NOMO-1 treated with DMSO at 0.1 percent for 48 hours (cell line): ENCODE measurements at regions not wholly inside any gene's neighbourhood (a gene's known extent, or its start where the extent isn't known, plus 50 kb on each side); places are given as distances from the start of the nearest gene placed in this dataset.

ENCODE experiments used
- DNase-seq: peaks from one replicate; lab custom pipeline; 2025; ENCODE audit not compliant: unreplicated experiment; lab: John Stamatoyannopoulos, UW

- no peak for DNase-seq
Measured at GRCh38 chr6:26305641-26305969, 59.4 kb upstream of the BTN3A2 start.

DNA sequence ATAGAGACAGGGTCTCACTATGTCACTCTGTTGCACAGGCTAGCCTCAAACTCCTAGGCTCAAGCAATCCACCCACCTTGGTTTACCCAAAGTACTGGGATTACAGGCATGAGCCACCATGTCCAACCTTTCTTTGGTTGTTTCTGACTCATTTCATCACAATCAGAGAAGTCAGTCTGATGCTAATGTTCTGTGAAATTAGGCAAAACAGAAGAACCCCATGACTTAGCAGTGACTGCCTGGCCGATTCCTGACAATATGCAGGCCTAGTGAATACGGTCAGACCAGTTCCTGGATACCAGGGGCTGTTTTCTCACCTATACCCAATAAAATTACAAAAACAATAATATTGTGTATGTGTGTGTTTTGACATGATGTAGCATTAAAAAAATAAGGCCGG, 58.8 kb upstream of the BTN3A2 start:
- DNase-seq = no peak

DNA sequence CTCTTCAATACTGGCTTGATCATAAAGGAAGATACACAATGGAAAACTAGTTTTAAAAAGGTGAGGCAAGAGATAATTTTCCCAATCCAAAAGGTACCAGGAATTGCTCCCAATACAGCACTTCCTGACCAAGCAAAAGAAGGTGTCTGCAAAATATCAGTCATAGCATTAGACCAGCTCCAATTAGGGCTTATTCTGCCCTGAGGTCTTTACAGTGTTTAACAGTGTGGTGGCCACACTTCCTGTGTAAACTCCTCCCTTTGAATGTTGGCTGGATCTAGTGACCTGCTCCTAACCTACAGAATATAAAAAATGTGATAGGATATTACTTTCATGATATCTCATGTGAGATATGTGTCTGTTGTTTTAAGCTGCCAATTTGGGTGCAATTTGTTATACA, 57.1 kb upstream of the BTN3A2 start:
- no peak for DNase-seq

DNA sequence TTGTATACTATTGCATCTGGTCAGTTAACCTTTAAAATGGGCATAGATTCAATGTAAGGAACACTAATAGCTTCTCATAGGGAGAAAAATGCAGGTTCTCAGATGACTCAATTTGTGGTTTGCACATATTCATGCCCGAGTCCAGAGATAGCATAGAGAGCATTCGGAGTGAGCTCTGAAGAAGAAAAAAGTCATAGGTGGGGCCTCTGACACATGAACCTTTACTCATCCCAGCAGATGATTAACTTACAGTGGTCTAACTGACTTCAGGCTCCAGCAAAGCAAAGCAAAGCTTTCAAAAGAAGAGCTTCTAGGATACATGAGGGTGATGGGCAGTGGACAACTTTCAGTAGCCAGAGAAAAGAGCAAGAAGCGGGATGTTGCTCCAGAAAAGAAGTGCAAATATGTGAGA, 55.3 kb upstream of the BTN3A2 start:
- no peak for DNase-seq

- no peak for DNase-seq
Measured at GRCh38 chr6:26311012-26311384, 54.0 kb upstream of the BTN3A2 start.

DNA sequence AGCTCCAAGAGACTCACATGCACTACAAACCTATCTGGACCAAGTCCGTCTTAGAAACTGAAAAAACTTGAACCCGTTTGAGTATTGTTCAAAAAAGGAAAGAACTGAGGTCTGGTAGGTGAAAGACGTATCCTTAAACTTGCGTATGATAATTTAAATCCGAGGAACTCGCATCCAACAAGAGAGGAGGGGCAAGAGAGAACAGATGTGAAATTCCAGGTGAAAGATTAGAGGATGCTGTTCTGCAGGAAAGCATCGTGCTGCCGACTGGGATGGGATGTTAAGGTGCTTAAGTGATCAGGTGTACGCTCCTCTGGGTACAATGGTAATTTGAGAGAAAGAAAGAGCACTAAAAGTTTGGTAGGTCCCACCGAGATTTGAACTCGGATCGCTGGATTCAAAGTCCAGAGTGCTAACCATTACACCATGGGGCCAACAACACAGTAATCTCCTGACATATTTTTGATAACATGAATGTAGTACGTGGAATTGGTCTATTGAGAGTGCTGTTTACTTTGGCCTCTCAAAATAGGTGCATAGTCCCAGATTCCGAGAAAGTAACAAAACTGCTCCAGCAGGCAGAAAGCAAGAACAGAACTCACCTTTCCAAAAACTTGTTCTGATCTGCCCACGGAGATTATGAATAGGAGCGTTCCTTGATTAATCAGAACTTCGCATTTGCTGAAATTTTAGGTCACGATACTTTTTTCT, 53.5 kb upstream of the BTN3A2 start:
- DNase-seq = peak; percentile 60

DNA sequence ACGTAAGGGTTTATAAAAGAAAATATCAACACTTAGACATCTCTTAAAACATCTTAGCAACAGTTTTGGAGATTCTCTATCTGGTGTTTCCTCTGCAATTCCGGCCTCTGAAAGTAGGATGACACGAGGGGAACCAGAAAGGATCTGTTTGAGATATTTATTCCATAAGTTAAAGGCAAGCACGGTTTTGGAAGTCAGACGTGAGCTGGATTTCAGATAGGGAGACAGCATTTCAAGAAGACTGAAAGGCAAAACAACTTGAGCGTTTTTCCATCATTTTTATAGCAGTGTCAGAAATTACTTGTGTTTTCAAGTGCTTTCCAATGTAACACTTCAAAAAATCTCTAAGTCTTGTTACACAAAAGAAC, 52.9 kb upstream of the BTN3A2 start:
- no peak for DNase-seq

GRCh38 chr6:26312501-26313397, 52.2 kb upstream of the BTN3A2 start:
- DNase-seq = peak; percentile 74
